Smooth muscle cell (in vitro differentiated cells): ENCODE measurements at regions not wholly inside any gene's neighbourhood (a gene's known extent, or its start where the extent isn't known, plus 50 kb on each side); places are given as distances from the start of the nearest gene placed in this dataset.

Source experiments
- DNase-seq: peaks from one replicate; lab custom pipeline; 2025; ENCODE audit not compliant: unreplicated experiment; lab: John Stamatoyannopoulos, UW
- H2AFZ ChIP-seq: fragments of 200-600 bp; sonication (generic); 2 replicates; pipeline ENCODE4 v1.6.0; 2016; ENCODE audit warnings: antibody characterized with exemption, low read depth, mild to moderate bottlenecking
- H3F3A ChIP-seq: fragments of 200-600 bp; sonication (generic); 2 replicates; pipeline ENCODE4 v1.6.0; 2017; ENCODE audit warnings: antibody characterized with exemption, low read depth
- H3K27ac ChIP-seq: fragments of 200-600 bp; sonication (generic); 2 replicates; pipeline ENCODE4 v1.5.1; 2016; ENCODE audit warnings: low read depth, mild to moderate bottlenecking
- H3K27me3 ChIP-seq: fragments of 200-600 bp; sonication (generic); 2 replicates; pipeline ENCODE4 v1.6.1; 2016; ENCODE audit warnings: low read depth, mild to moderate bottlenecking
- H3K36me3 ChIP-seq: fragments of 200-600 bp; sonication (generic); 2 replicates; pipeline ENCODE4 v1.5.1; 2016; ENCODE audit warnings: low read depth
- H3K4me1 ChIP-seq: fragments of 200-600 bp; sonication (generic); 2 replicates; pipeline ENCODE4 v1.5.1; 2016; ENCODE audit warnings: low read depth
- H3K4me2 ChIP-seq: fragments of 200-600 bp; sonication (generic); 2 replicates; pipeline ENCODE4 v1.6.0; 2016; ENCODE audit warnings: mild to moderate bottlenecking
- H3K4me3 ChIP-seq: fragments of 200-600 bp; sonication (generic); 2 replicates; pipeline ENCODE4 v1.5.1; 2016; ENCODE audit warnings: mild to moderate bottlenecking
- H3K79me2 ChIP-seq: fragments of 200-600 bp; sonication (generic); 2 replicates; pipeline ENCODE4 v1.6.0; 2016; ENCODE audit warnings: low read depth, mild to moderate bottlenecking
- H3K9ac ChIP-seq: fragments of 200-600 bp; sonication (generic); 2 replicates; pipeline ENCODE4 v1.6.0; 2016; ENCODE audit warnings: low read depth
- H3K9me3 ChIP-seq: fragments of 200-600 bp; sonication (generic); replicated peaks from 2 replicates; pipeline ENCODE4 v1.5.1; 2016; ENCODE audit warnings: low read depth
- H4K20me1 ChIP-seq: fragments of 200-600 bp; sonication (generic); 2 replicates; pipeline ENCODE4 v1.6.0; 2016; ENCODE audit warnings: low read depth
- CTCF ChIP-seq: fragments of 200-600 bp; sonication (generic); IDR thresholded peaks from 2 replicates; pipeline ENCODE4 v1.5.1; 2017; ENCODE audit warnings: borderline replicate concordance, mild to moderate bottlenecking, antibody characterized with exemption; ENCODE audit not compliant: insufficient read depth, poor library complexity, severe bottlenecking
- WGBS: methylation state at CpG from one replicate; pipeline ENCODE4 v1.1.7; 2016; ENCODE audit warnings: low lambda C conversion rate; 5-methylcytosine and 5-hydroxymethylcytosine counted together

- Histone ChIP-seq H2AFZ (no peak overlapping the region), H3K79me2 (no peaks in the 10 kb centered on the region), H3K4me3 (no peak overlapping the region), H3K4me1 (no peaks in the 10 kb centered on the region), H3K27ac (no peak overlapping the region), H3F3A (no peaks in the 10 kb centered on the region), H3K9me3 (no peaks in the 10 kb centered on the region), H3K36me3 (no peaks in the 10 kb centered on the region), H3K9ac (no peak overlapping the region), H3K27me3 (no peaks in the 10 kb centered on the region), H3K4me2 (no peak overlapping the region), H4K20me1 (no peaks in the 10 kb centered on the region)
- no peak for DNase-seq
- no peak for TF ChIP-seq CTCF
- 96% methylated on average over 12 of the region's 12 CpGs for WGBS
Observed at GRCh38 chr6:12456343-12456742, 166.2 kb downstream of the EDN1 start.

DNA sequence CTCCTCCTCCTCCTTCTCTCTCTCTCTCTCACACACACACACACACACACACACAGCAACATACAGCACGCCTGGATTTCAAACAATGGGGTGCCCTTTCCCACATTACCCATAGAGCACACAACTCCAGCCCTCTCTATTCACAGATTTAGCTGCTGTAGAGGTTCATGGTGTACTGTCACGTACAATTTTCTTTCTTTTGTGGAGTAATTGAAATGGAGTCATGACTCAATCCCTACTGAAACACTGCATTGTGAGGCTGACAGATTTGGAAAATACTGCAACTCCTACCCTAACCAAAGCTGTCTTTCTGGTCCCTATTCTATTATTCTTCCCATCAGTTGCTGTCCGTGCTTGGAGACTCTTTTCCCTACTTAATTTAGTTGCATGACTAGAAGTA is 166.9 kb downstream of the EDN1 start:
- H3K9me3 ChIP-seq = no peaks in the 10 kb centered on the region
- H3K4me3 ChIP-seq = no peak overlapping the region
- H3F3A ChIP-seq = no peaks in the 10 kb centered on the region
- H3K9ac ChIP-seq = no peak overlapping the region
- no peaks in the 10 kb centered on the region for H3K27me3 ChIP-seq
- H3K36me3 ChIP-seq = no peaks in the 10 kb centered on the region
- no peak overlapping the region for H3K27ac ChIP-seq
- H2AFZ ChIP-seq = no peak overlapping the region
- no peak for TF ChIP-seq CTCF
- H3K4me1 ChIP-seq = no peaks in the 10 kb centered on the region
- H3K4me2 ChIP-seq = no peak overlapping the region
- WGBS = 88% methylated on average over 3 of the region's 3 CpGs
- H3K79me2 ChIP-seq = no peaks in the 10 kb centered on the region
- no peak for DNase-seq
- no peaks in the 10 kb centered on the region for H4K20me1 ChIP-seq

DNA sequence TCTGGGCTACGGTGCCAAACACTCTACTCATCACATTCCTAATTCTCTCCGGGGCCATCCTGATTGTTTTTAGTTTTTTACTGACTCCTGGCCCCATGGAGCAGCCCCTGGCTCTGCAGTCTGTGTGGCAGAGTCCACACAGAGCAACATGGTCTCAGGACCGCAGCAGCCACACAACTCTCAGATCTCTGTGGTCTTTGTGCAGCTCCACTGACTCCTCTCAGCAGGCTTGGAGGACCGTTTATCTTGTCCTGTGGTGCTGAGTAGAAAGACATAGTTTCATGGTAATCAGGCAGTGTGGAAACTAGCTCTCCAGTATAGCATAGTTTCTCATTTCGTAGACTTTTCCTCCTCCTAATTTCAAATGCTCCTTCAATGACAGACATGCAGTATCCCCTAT is 168.4 kb downstream of the EDN1 start:
- Histone ChIP-seq H3K79me2 (no peaks in the 10 kb centered on the region), H3K9me3 (no peaks in the 10 kb centered on the region), H3K27me3 (no peaks in the 10 kb centered on the region), H3K4me1 (no peaks in the 10 kb centered on the region), H4K20me1 (no peaks in the 10 kb centered on the region), H3K36me3 (no peaks in the 10 kb centered on the region), H3K27ac (no peak overlapping the region), H3K9ac (no peak overlapping the region), H3K4me2 (no peak overlapping the region), H3K4me3 (no peak overlapping the region), H2AFZ (no peak overlapping the region), H3F3A (no peaks in the 10 kb centered on the region)
- TF ChIP-seq CTCF = no peak
- no peak for DNase-seq
- WGBS = 82% methylated on average over 5 of the region's 5 CpGs

- WGBS = 73% methylated on average over 7 of the region's 7 CpGs
- no peak overlapping the region for H3K27ac ChIP-seq
- no peak overlapping the region for H3K9ac ChIP-seq
- no peaks in the 10 kb centered on the region for H3F3A ChIP-seq
- H3K27me3 ChIP-seq = no peaks in the 10 kb centered on the region
- no peak overlapping the region for H3K4me2 ChIP-seq
- H3K9me3 ChIP-seq = no peaks in the 10 kb centered on the region
- no peaks in the 10 kb centered on the region for H3K79me2 ChIP-seq
- TF ChIP-seq CTCF = no peak
- H4K20me1 ChIP-seq = no peaks in the 10 kb centered on the region
- no peaks in the 10 kb centered on the region for H3K4me1 ChIP-seq
- no peak for DNase-seq
- no peak overlapping the region for H3K4me3 ChIP-seq
- no peak overlapping the region for H2AFZ ChIP-seq
- H3K36me3 ChIP-seq = no peaks in the 10 kb centered on the region
Observed at GRCh38 chr6:12459945-12460661, 169.9 kb downstream of the EDN1 start.
